Heart left ventricle (tissue), 16 donors: ENCODE measurements at regions not wholly inside any gene's neighbourhood (a gene's known extent, or its start where the extent isn't known, plus 50 kb on each side); places are given as distances from the start of the nearest gene placed in this dataset.

ENCODE experiments used
- ATAC-seq, 4 donors: fragments of 200-7000 bp; cut with Tn5 transposase; one replicate each; pipeline ENCODE4 v1.9.1; 2020 to 2022; ENCODE audit warnings: moderate library complexity in 4 of 4, mild to moderate bottlenecking in 3 of 4, moderate number of reproducible peaks in 1 of 4
- DNase-seq, 5 donors: peaks; one replicate each; pipeline ENCODE4 v3.0.0-alpha.2; 2020
- H3K27ac ChIP-seq, 12 donors: fragments of 200-600 bp; sonication (generic) in 4 of 12; one replicate each; pipeline versions ENCODE4 v1.5.0 to v1.8.0; 2016 to 2022; ENCODE audit warnings: mild to moderate bottlenecking in 2 of 12
- H3K27me3 ChIP-seq, 9 donors: fragments of 200-600 bp; sonication (generic) in 2 of 9; one replicate each; pipeline versions ENCODE4 v1.5.1 to v1.8.0; 2016 to 2022; ENCODE audit warnings: mild to moderate bottlenecking in 3 of 9
- H3K36me3 ChIP-seq, 9 donors: fragments of 200-600 bp; sonication (generic) in 2 of 9; one replicate each; pipeline versions ENCODE4 v1.5.0 to v1.8.0; 2018 to 2022; ENCODE audit warnings: mild to moderate bottlenecking in 2 of 9
- H3K4me1 ChIP-seq, 12 donors: fragments of 200-600 bp; sonication (generic) in 4 of 12; one replicate each; pipeline versions ENCODE4 v1.5.0 to v1.8.0; 2016 to 2022; ENCODE audit warnings: mild to moderate bottlenecking in 3 of 12
- H3K4me3 ChIP-seq, 12 donors: fragments of 200-600 bp; sonication (generic) in 4 of 12; one replicate each; pipeline versions ENCODE4 v1.5.0 to v1.8.0; 2017 to 2022; ENCODE audit warnings: mild to moderate bottlenecking in 9 of 12, moderate library complexity in 4 of 12
- H3K9me3 ChIP-seq, 12 donors: fragments of 200-600 bp; sonication (generic) in 4 of 12; one replicate each; pipeline versions ENCODE4 v1.5.0 to v1.8.0; 2016 to 2022; ENCODE audit warnings: mild to moderate bottlenecking in 1 of 12
- POLR2A ChIP-seq, 2 donors: fragments of 450-650 bp; IDR thresholded peaks; one replicate each; pipeline ENCODE4 v1.6.1; 2017; ENCODE audit warnings: antibody characterized with exemption in 2 of 2, mild to moderate bottlenecking in 2 of 2, moderate library complexity in 2 of 2
- WGBS, 4 donors: extraction: QIAGEN DNeasy Blood & Tissue Kit in 2 of 4; methylation state at CpG; one replicate each; pipeline versions ENCODE4 v1.1.5 to v1.1.7; 2013 to 2018; 5-methylcytosine and 5-hydroxymethylcytosine counted together
- intact Hi-C, 10 donors: fragments of 100-400 bp; cut with DNase I; formaldehyde crosslinking; loops; one replicate each; pipeline versions ENCODE4 v1.11.1 to v1.14.2; 2022
- TF ChIP-seq, protein P1 (sequence below), 12 donors: fragments of 200-600 bp; sonication (generic) in 4 of 12; IDR thresholded peaks; one replicate each; pipeline versions ENCODE4 v1.5.0 to v1.8.0; 2018 to 2022; ENCODE audit warnings: antibody characterized with exemption in 12 of 12, mild to moderate bottlenecking in 5 of 12
- donor health status: ischemic (EF 13 %, LVEDD 7.1; RV severe dilation, severe dysfunction).
- donor health status: healthy with polysubstance abuse.
- donor health status: DM: no; HTN: yes; CAD: no.
- donor health status: DM: no; HTN: no; CAD: no.
- donor health status: ischemic (EF 25% LVEDD 6.9; RV normal size, moderate dysfunction).
- donor health status: ischemic (EF 25% LVEDD 5.7; RV mildly dilated, moderate dysfunction).
- donor health status: healthy.
- donor health status: DM: yes; HTN: yes; CAD: no.
- donor health status: ischemic (EF 35%, LVEDD 5.7; RV mildly dilated, moderate dysfunction).
- donor health status: nonischemic (EF 11% LVEDD 7.7; RV severe dilation, severe dysfunction).
- donor health status: DM: yes; HTN: yes; CAD: no.
- donor health status: PGD.
- donor health status: ischemic (EF 29% LVEDD 5.4; RV normal size, mild dysfunction).
- donor health status: nonischemic (EF 23%, LVEDD 6.1; RV moderate dilation, normal function).

DNA sequence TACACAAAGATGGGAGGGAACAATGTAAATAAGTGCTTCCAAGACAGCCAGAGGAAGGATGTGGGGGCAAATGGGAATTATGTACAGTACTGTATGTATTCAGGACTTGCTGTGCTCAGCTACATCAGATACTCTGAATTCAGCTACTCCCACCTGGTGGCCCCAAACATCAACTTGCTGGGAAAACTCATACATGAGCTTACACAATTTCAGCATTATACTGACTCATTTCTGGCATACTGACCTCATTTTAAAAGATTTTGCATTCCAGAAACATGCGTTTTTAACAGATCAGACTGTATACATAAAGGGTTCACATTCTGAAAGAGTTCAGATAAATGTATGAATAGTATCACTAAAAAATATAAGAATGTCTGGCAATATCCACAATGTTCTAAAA, 59.7 kb downstream of the GPX5 start:
- TF ChIP-seq, protein P1, sequence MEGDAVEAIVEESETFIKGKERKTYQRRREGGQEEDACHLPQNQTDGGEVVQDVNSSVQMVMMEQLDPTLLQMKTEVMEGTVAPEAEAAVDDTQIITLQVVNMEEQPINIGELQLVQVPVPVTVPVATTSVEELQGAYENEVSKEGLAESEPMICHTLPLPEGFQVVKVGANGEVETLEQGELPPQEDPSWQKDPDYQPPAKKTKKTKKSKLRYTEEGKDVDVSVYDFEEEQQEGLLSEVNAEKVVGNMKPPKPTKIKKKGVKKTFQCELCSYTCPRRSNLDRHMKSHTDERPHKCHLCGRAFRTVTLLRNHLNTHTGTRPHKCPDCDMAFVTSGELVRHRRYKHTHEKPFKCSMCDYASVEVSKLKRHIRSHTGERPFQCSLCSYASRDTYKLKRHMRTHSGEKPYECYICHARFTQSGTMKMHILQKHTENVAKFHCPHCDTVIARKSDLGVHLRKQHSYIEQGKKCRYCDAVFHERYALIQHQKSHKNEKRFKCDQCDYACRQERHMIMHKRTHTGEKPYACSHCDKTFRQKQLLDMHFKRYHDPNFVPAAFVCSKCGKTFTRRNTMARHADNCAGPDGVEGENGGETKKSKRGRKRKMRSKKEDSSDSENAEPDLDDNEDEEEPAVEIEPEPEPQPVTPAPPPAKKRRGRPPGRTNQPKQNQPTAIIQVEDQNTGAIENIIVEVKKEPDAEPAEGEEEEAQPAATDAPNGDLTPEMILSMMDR (IDR thresholded peaks at IDR 0.05) = no peak
- TF ChIP-seq POLR2A (IDR thresholded peaks at IDR 0.05) = no peak
- no peaks in the 10 kb centered on the region for H3K36me3 ChIP-seq
- DNase-seq (no peak), ATAC-seq (no peak)
- no peaks in the 10 kb centered on the region for H3K9me3 ChIP-seq
- H3K27ac ChIP-seq = no peak overlapping the region
- WGBS, 4 donors = 65 to 73% (median 70%) methylated on average over 1 of the region's 1 CpG
- H3K4me3 ChIP-seq = no peak overlapping the region
- intact Hi-C loops = no loop called here
- H3K4me1 ChIP-seq = peaks cover 0 to 20% (median 0%) of the 10 kb centered on the region in 12 donors
- peaks cover 0 to 81% (median 29%) of the 10 kb centered on the region in 9 donors for H3K27me3 ChIP-seq

DNA sequence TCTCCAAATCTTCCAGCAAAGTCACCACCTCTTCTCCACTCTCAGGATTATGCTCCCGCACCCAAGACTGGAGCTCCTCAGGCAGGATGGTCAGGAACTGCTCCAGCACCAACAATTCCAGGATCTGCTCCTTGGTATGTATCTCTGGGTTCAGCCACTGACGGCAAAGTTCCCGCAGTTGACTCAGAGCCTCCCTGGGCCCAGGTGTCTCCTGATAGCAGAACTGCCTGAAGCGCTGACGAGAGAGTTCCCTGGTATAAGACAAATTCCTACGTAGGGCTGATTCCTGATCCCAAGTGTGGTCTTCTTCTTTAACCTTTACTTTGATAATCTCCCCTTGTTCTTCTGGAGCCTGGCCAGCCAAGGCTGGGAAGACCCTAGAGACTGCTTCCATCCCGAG, 60.6 kb downstream of the GPX5 start:
- Histone ChIP-seq H3K4me1 (peaks cover 0 to 20% (median 0%) of the 10 kb centered on the region in 12 donors), H3K4me3 (peak overlapping the region in 10 of 12 donors; percentile 46 to 72 (median 56)), H3K36me3 (no peaks in the 10 kb centered on the region), H3K27ac (no peak overlapping the region), H3K27me3 (peaks cover 0 to 86% (median 36%) of the 10 kb centered on the region in 9 donors), H3K9me3 (no peaks in the 10 kb centered on the region)
- WGBS, 4 donors = 51 to 79% (median 62%) methylated on average over 7 of the region's 7 CpGs
- intact Hi-C loops = no loop called here
- no peak for ATAC-seq
- TF ChIP-seq, protein P1 (IDR thresholded peaks at IDR 0.05) = no peak
- no peak for TF ChIP-seq POLR2A (IDR thresholded peaks at IDR 0.05)
- DNase-seq = no peak

DNA sequence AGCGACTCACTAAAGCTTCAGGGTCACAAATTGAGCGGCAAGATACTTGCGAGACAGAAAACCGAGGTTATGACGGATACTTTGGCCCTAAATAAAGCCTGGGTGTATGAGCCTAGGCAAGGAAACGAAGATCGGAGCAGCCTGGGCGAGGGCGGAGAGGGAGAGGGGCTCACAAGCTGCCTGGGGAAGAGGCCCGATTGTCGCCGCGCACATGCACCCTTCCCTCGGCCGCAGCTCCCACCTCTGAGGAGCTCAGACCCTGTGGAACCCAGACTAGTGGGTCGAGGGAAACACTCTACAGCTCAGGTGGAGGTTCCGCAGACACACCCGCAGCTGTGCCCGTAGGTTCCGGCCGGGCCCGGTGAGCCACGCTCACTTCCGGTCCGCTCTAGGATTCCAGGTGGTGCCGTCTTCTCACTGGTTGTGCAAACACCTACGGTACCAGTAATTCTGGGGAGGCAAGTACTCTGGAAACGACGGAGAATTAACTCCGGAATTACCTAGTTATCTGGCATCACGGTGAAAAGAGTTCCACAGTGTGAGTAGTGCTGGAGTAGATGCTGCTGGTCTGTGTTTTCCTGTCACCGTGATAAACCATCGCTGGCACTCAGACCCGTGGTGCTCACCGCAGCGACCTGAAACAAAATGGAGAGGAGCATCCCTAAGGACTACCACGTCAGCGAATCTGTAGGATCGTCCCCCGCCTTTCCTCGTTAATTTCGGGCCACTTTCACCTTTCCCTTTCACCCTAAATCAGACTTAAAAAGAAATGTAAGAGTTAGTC, 61.5 kb downstream of the GPX5 start:
- Histone ChIP-seq H3K36me3 (no peaks in the 10 kb centered on the region), H3K4me3 (peak overlapping the region; percentile 11 to 72 (median 54)), H3K9me3 (no peaks in the 10 kb centered on the region), H3K27ac (no peak overlapping the region), H3K27me3 (peaks cover 0 to 92% (median 40%) of the 10 kb centered on the region in 9 donors), H3K4me1 (peaks cover 0 to 20% (median 0%) of the 10 kb centered on the region in 12 donors)
- ATAC-seq = peak; percentile 78 to 97 (median 92)
- DNase-seq = peak; percentile 19 to 62 (median 55)
- intact Hi-C loops = no loop called here
- TF ChIP-seq POLR2A (IDR thresholded peaks at IDR 0.05) = no peak
- TF ChIP-seq, protein P1 (IDR thresholded peaks at IDR 0.05) = no peak
- 2 to 5% (median 3%) methylated on average over 32 to 42 of the region's 42 CpGs for WGBS, 4 donors

DNA sequence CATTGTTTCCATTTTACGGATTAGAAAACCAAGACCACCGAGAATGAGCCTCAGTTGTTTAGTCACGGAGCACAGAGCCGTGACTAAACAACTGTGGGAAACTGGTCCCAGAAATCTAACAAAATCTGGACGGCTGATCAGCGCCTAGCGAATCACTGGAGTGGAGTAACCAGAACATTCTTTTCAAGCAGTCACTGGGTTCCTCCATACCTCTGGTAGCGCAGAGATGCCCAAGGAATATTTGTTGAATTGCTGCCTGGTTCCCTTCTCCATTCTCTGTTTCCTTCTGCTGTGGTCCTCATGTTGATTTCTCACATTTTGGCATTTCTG, 62.0 kb downstream of the GPX5 start:
- Histone ChIP-seq H3K27ac (no peak overlapping the region), H3K4me3 (peak overlapping the region; percentile 11 to 72 (median 54)), H3K36me3 (no peaks in the 10 kb centered on the region), H3K27me3 (peaks cover 0 to 93% (median 40%) of the 10 kb centered on the region in 9 donors), H3K4me1 (peaks cover 0 to 20% (median 0%) of the 10 kb centered on the region in 12 donors), H3K9me3 (no peaks in the 10 kb centered on the region)
- no peak for TF ChIP-seq POLR2A (IDR thresholded peaks at IDR 0.05)
- TF ChIP-seq, protein P1 (IDR thresholded peaks at IDR 0.05) = no peak
- WGBS, 4 donors = 19 to 27% (median 23%) methylated on average over 8 of the region's 8 CpGs
- intact Hi-C loops = no loop called here
- ATAC-seq (no peak), DNase-seq (no peak)
